Mesenchymal stem cell (in vitro differentiated cells and primary cell): ENCODE measurements at regions not wholly inside any gene's neighbourhood (a gene's known extent, or its start where the extent isn't known, plus 50 kb on each side); places are given as distances from the start of the nearest gene placed in this dataset.

ENCODE experiments used
- DNase-seq: peaks from one replicate; pipeline ENCODE4 v3.0.0-alpha.2; 2013
- H2AFZ ChIP-seq: one replicate; pipeline ENCODE4 v1.6.1; 2013; ENCODE audit warnings: low read depth, mild to moderate bottlenecking, control low read depth, inconsistent platforms, low read length, moderate library complexity
- H2AK5ac ChIP-seq: 2 replicates; pipeline ENCODE4 v1.6.1; 2013; ENCODE audit warnings: low read length, moderate library complexity, mild to moderate bottlenecking, inconsistent platforms; ENCODE audit not compliant: severe bottlenecking
- H2BK120ac ChIP-seq: one replicate; pipeline ENCODE4 v1.6.1; 2013; ENCODE audit warnings: low read depth, mild to moderate bottlenecking, inconsistent platforms, low read length, moderate library complexity
- H2BK12ac ChIP-seq, 2 experiments: one replicate each; pipeline ENCODE4 v1.6.1; 2013; ENCODE audit warnings: inconsistent platforms in 2 of 2, low read length in 2 of 2, mild to moderate bottlenecking in 2 of 2, moderate library complexity in 2 of 2, control low read depth in 1 of 2
- H2BK15ac ChIP-seq: one replicate; pipeline ENCODE4 v1.6.1; 2013; ENCODE audit warnings: mild to moderate bottlenecking, low read depth, inconsistent platforms; ENCODE audit not compliant: poor library complexity, severe bottlenecking
- H2BK5ac ChIP-seq: 2 replicates; pipeline ENCODE4 v1.6.1; 2013; ENCODE audit warnings: low read depth, mild to moderate bottlenecking, low read length, control low read depth, inconsistent platforms; ENCODE audit not compliant: poor library complexity, severe bottlenecking
- H3K14ac ChIP-seq, 2 experiments: one replicate each; pipeline ENCODE4 v1.6.1; 2013; ENCODE audit warnings: inconsistent platforms in 2 of 2, low read length in 2 of 2, control low read depth in 1 of 2, mild to moderate bottlenecking in 1 of 2, moderate library complexity in 1 of 2
- H3K18ac ChIP-seq, 2 experiments: one replicate each; pipeline ENCODE4 v1.6.1; 2013; ENCODE audit warnings: inconsistent platforms in 2 of 2, low read length in 2 of 2, control low read depth in 1 of 2, low read depth in 1 of 2, mild to moderate bottlenecking in 1 of 2
- H3K23ac ChIP-seq, 2 experiments: one replicate each; pipeline ENCODE4 v1.6.1; 2013; ENCODE audit warnings: inconsistent platforms in 2 of 2, low read length in 2 of 2, mild to moderate bottlenecking in 2 of 2, moderate library complexity in 2 of 2, control low read depth in 1 of 2
- H3K27ac ChIP-seq: 2 replicates; pipeline ENCODE4 v1.5.1; 2013; ENCODE audit warnings: mild to moderate bottlenecking, moderate library complexity, low read length, control low read depth, inconsistent platforms; ENCODE audit not compliant: poor library complexity, severe bottlenecking
- H3K27me3 ChIP-seq, 2 experiments: 2 replicates each; pipeline versions ENCODE4 v1.6.1 to v1.7.0; 2013; ENCODE audit warnings: low read length in 2 of 2, mild to moderate bottlenecking in 2 of 2, moderate library complexity in 2 of 2, control low read depth in 1 of 2, inconsistent platforms in 1 of 2; ENCODE audit not compliant: control insufficient read depth in 1 of 2, insufficient read depth in 1 of 2
- H3K36me3 ChIP-seq, 2 experiments: 2 replicates each; pipeline versions ENCODE4 v1.6.1 to v1.7.0; 2013; ENCODE audit warnings: low read length in 2 of 2, control low read depth in 1 of 2, inconsistent platforms in 1 of 2, low read depth in 1 of 2, mild to moderate bottlenecking in 1 of 2; ENCODE audit not compliant: insufficient read depth in 2 of 2, control insufficient read depth in 1 of 2
- H3K4ac ChIP-seq, 2 experiments: one replicate each; pipeline ENCODE4 v1.6.1; 2013; ENCODE audit warnings: inconsistent platforms in 2 of 2, low read length in 2 of 2, mild to moderate bottlenecking in 2 of 2, moderate library complexity in 2 of 2, control low read depth in 1 of 2, low read depth in 1 of 2
- H3K4me1 ChIP-seq: 2 replicates; pipeline ENCODE4 v1.6.1; 2013; ENCODE audit warnings: low read depth, low read length, control low read depth; ENCODE audit not compliant: control insufficient read depth, insufficient read depth
- H3K4me2 ChIP-seq: 2 replicates; pipeline ENCODE4 v1.6.1; 2013; ENCODE audit warnings: low read length, mild to moderate bottlenecking, inconsistent platforms; ENCODE audit not compliant: poor library complexity, severe bottlenecking
- H3K4me3 ChIP-seq, 2 experiments: 2 replicates each; pipeline versions ENCODE4 v1.5.1 to v1.7.0; 2013; ENCODE audit warnings: low read length in 2 of 2, mild to moderate bottlenecking in 2 of 2, control low read depth in 1 of 2, low read depth in 1 of 2; ENCODE audit not compliant: insufficient read depth in 1 of 2
- H3K79me1 ChIP-seq: replicated peaks from 2 replicates; pipeline ENCODE4 v1.6.1; 2013; ENCODE audit warnings: mild to moderate bottlenecking, control low read depth, low read length, inconsistent platforms; ENCODE audit not compliant: poor library complexity, severe bottlenecking
- H3K9ac ChIP-seq: 2 replicates; pipeline ENCODE4 v1.7.0; 2013; ENCODE audit warnings: mild to moderate bottlenecking, low read length, moderate library complexity
- H3K9me3 ChIP-seq: 2 replicates; pipeline ENCODE4 v1.7.0; 2013; ENCODE audit warnings: mild to moderate bottlenecking, low read length; ENCODE audit not compliant: control insufficient read depth
- H4K8ac ChIP-seq: one replicate; pipeline ENCODE4 v1.6.1; 2013; ENCODE audit warnings: inconsistent platforms, mild to moderate bottlenecking, low read length, moderate library complexity
- H4K91ac ChIP-seq: one replicate; pipeline ENCODE4 v1.6.1; 2013; ENCODE audit warnings: mild to moderate bottlenecking, low read length, inconsistent platforms
- WGBS: methylation state at CpG from one replicate; pipeline ENCODE4 v1.1.7; 2013; ENCODE audit warnings: mixed read lengths; 5-methylcytosine and 5-hydroxymethylcytosine counted together

GRCh38 chr12:89965993-89966392 lies 257.4 kb upstream of the ATP2B1 start:
- Histone ChIP-seq H2AK5ac (no peak overlapping the region), H3K36me3 (no peaks in the 10 kb centered on the region), H3K23ac (no peak overlapping the region), H3K9ac (no peak overlapping the region), H4K8ac (no peak overlapping the region), H3K4ac (no peak overlapping the region), H3K14ac (no peak overlapping the region), H3K27me3 (no peaks in the 10 kb centered on the region), H4K91ac (no peak overlapping the region), H2AFZ (no peak overlapping the region), H2BK5ac (no peak overlapping the region), H2BK15ac (no peak overlapping the region), H2BK120ac (no peak overlapping the region), H3K27ac (no peak overlapping the region), H3K4me2 (no peak overlapping the region), H3K18ac (no peak overlapping the region), H3K4me3 (no peak overlapping the region), H3K9me3 (no peaks in the 10 kb centered on the region), H3K4me1 (no peaks in the 10 kb centered on the region), H2BK12ac (peak overlapping the region in 1 of 2 experiments; percentile 11), H3K79me1 (no peaks in the 10 kb centered on the region)
- 94% methylated on average over 1 of the region's 2 CpGs for WGBS
- no peak for DNase-seq

- Histone ChIP-seq H3K9ac (no peak overlapping the region), H2AK5ac (no peak overlapping the region), H2BK15ac (no peak overlapping the region), H3K4me1 (no peaks in the 10 kb centered on the region), H3K36me3 (no peaks in the 10 kb centered on the region), H3K4me3 (no peak overlapping the region), H4K8ac (no peak overlapping the region), H3K14ac (no peak overlapping the region), H3K4ac (no peak overlapping the region), H2BK5ac (peak overlapping the region; percentile 31), H3K27ac (no peak overlapping the region), H3K23ac (no peak overlapping the region), H4K91ac (no peak overlapping the region), H2BK120ac (no peak overlapping the region), H3K18ac (peak overlapping the region in 1 of 2 experiments; percentile 54), H2BK12ac (no peak overlapping the region), H2AFZ (no peak overlapping the region), H3K9me3 (no peaks in the 10 kb centered on the region), H3K4me2 (no peak overlapping the region), H3K27me3 (no peaks in the 10 kb centered on the region), H3K79me1 (no peaks in the 10 kb centered on the region)
- 90% methylated on average over 2 of the region's 4 CpGs for WGBS
- no peak for DNase-seq
Observed at GRCh38 chr12:89962648-89963047, 254.0 kb upstream of the ATP2B1 start.

GRCh38 chr12:89960607-89961394 lies 252.2 kb upstream of the ATP2B1 start:
- H3K36me3 ChIP-seq: no peaks in the 10 kb centered on the region
- no peak overlapping the region for H4K8ac ChIP-seq
- H2AK5ac ChIP-seq: no peak overlapping the region
- H3K4ac ChIP-seq: no peak overlapping the region
- no peak overlapping the region for H3K27ac ChIP-seq
- no peak overlapping the region for H4K91ac ChIP-seq
- H2AFZ ChIP-seq: no peak overlapping the region
- H3K9ac ChIP-seq: no peak overlapping the region
- no peak overlapping the region for H2BK12ac ChIP-seq
- no peak overlapping the region for H3K14ac ChIP-seq
- H3K4me2 ChIP-seq: no peak overlapping the region
- no peak overlapping the region for H2BK120ac ChIP-seq
- H3K9me3 ChIP-seq: no peaks in the 10 kb centered on the region
- no peak overlapping the region for H3K4me3 ChIP-seq
- H3K27me3 ChIP-seq: no peaks in the 10 kb centered on the region
- H2BK15ac ChIP-seq: no peak overlapping the region
- H3K23ac ChIP-seq: no peak overlapping the region
- no peaks in the 10 kb centered on the region for H3K4me1 ChIP-seq
- no peaks in the 10 kb centered on the region for H3K79me1 ChIP-seq
- DNase-seq: no peak
- H2BK5ac ChIP-seq: no peak overlapping the region
- no peak overlapping the region for H3K18ac ChIP-seq
- 92% methylated on average over 2 of the region's 2 CpGs for WGBS

DNA sequence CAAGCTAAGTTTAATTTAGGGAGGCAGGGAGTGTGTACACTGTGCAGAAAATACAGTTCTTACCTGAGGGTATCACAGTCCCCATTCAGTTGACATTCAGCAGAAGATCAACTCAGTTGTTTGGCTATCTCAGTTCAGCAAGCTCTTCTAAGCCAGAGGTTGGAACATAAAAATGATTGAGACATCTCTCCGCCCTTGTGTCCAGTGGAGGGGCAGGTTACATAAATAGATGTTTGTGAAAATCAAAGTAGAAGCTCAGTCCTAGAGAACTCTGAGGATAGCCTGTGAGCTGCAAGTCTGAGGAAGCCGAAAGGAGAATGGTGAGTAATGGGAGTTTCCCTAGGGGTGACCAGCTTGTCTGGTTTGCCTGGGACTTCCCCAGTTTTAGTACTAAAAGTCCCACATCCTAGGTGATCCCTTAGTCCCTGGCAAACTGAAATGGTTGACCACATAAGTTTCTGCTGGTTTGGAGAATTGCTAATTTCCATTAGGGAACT lies 251.4 kb upstream of the ATP2B1 start:
- Histone ChIP-seq H3K9me3 (no peaks in the 10 kb centered on the region), H3K14ac (no peak overlapping the region), H3K27me3 (no peaks in the 10 kb centered on the region), H3K4me2 (no peak overlapping the region), H2AK5ac (no peak overlapping the region), H4K8ac (no peak overlapping the region), H2BK12ac (no peak overlapping the region), H2BK5ac (no peak overlapping the region), H3K9ac (no peak overlapping the region), H2BK15ac (no peak overlapping the region), H3K4me1 (no peaks in the 10 kb centered on the region), H3K79me1 (no peaks in the 10 kb centered on the region), H4K91ac (no peak overlapping the region), H2BK120ac (no peak overlapping the region), H3K36me3 (no peaks in the 10 kb centered on the region), H2AFZ (no peak overlapping the region), H3K4me3 (no peak overlapping the region), H3K27ac (no peak overlapping the region), H3K23ac (no peak overlapping the region), H3K18ac (no peak overlapping the region), H3K4ac (no peak overlapping the region)
- 82% methylated on average over 2 of the region's 2 CpGs for WGBS
- DNase-seq: peak; percentile 60
